MM.1S (cell line): ENCODE measurements at regions not wholly inside any gene's neighbourhood (a gene's known extent, or its start where the extent isn't known, plus 50 kb on each side); places are given as distances from the start of the nearest gene placed in this dataset.

Experiments used
- DNase-seq: peaks from one replicate; pipeline ENCODE4 v3.0.0-alpha.2; 2015
- H2AFZ ChIP-seq: fragments of 300-600 bp; sonication (generic); 2 replicates; pipeline ENCODE4 v1.6.0; 2016; ENCODE audit warnings: antibody characterized with exemption, low read length
- H3F3A ChIP-seq: fragments of 300-600 bp; sonication (generic); 2 replicates; pipeline ENCODE4 v1.6.1; 2016; ENCODE audit warnings: mild to moderate bottlenecking, antibody characterized with exemption, low read length, moderate library complexity, mixed read lengths; ENCODE audit not compliant: insufficient read depth
- H3K27ac ChIP-seq: fragments of 300-600 bp; sonication (generic); 2 replicates; pipeline ENCODE4 v1.5.1; 2016; ENCODE audit warnings: mild to moderate bottlenecking, low read length
- H3K27me3 ChIP-seq: fragments of 300-600 bp; sonication (generic); replicated peaks from 2 replicates; pipeline ENCODE4 v1.6.0; 2016; ENCODE audit warnings: low read length; ENCODE audit not compliant: insufficient read depth
- H3K36me3 ChIP-seq: fragments of 300-600 bp; sonication (generic); replicated peaks from 2 replicates; pipeline ENCODE4 v1.6.1; 2016; ENCODE audit warnings: mild to moderate bottlenecking, low read length, mixed read lengths; ENCODE audit not compliant: insufficient read depth
- H3K4me1 ChIP-seq: fragments of 300-600 bp; sonication (generic); 2 replicates; pipeline ENCODE4 v1.6.1; 2016; ENCODE audit warnings: low read length, mixed read lengths
- H3K4me2 ChIP-seq: fragments of 300-600 bp; sonication (generic); 2 replicates; pipeline ENCODE4 v1.6.0; 2016; ENCODE audit warnings: low read depth, low read length
- H3K4me3 ChIP-seq: fragments of 300-600 bp; sonication (generic); 2 replicates; pipeline ENCODE4 v1.5.1; 2016; ENCODE audit warnings: low read length, mixed read lengths
- H3K79me2 ChIP-seq: fragments of 300-600 bp; sonication (generic); 2 replicates; pipeline ENCODE4 v1.6.1; 2016; ENCODE audit warnings: mixed run types, low read length, mixed read lengths
- H3K9ac ChIP-seq: fragments of 300-600 bp; sonication (generic); 2 replicates; pipeline ENCODE4 v1.6.1; 2016; ENCODE audit warnings: low read length, mixed read lengths
- H3K9me2 ChIP-seq: fragments of 300-600 bp; sonication (generic); replicated peaks from 2 replicates; pipeline ENCODE4 v1.6.1; 2016; ENCODE audit warnings: mild to moderate bottlenecking, low read length, mixed read lengths; ENCODE audit not compliant: insufficient read depth
- H3K9me3 ChIP-seq: fragments of 300-600 bp; sonication (generic); replicated peaks from 2 replicates; pipeline ENCODE4 v1.6.1; 2016; ENCODE audit warnings: mild to moderate bottlenecking, low read length, mixed read lengths; ENCODE audit not compliant: insufficient read depth
- H4K20me1 ChIP-seq: fragments of 300-600 bp; sonication (generic); 2 replicates; pipeline ENCODE4 v1.6.1; 2016; ENCODE audit warnings: mild to moderate bottlenecking, low read length, moderate library complexity, mixed read lengths; ENCODE audit not compliant: insufficient read depth
- EZH2 ChIP-seq: fragments of 300-600 bp; sonication (generic); optimal IDR thresholded peaks from 2 replicates; pipeline ENCODE3; 2017; ENCODE audit warnings: low read depth, mild to moderate bottlenecking, antibody characterized with exemption, low read length, mixed read lengths
- EZH2phosphoT487 ChIP-seq: fragments of 300-600 bp; sonication (generic); IDR thresholded peaks from 2 replicates; pipeline ENCODE4 v1.6.1; 2018; ENCODE audit warnings: antibody characterized with exemption, low read length
- TF ChIP-seq, protein P1 (sequence below): fragments of 300-600 bp; sonication (generic); IDR thresholded peaks from 2 replicates; pipeline ENCODE4 v1.5.1; 2016; ENCODE audit warnings: antibody characterized with exemption, low read length, mixed read lengths

DNA sequence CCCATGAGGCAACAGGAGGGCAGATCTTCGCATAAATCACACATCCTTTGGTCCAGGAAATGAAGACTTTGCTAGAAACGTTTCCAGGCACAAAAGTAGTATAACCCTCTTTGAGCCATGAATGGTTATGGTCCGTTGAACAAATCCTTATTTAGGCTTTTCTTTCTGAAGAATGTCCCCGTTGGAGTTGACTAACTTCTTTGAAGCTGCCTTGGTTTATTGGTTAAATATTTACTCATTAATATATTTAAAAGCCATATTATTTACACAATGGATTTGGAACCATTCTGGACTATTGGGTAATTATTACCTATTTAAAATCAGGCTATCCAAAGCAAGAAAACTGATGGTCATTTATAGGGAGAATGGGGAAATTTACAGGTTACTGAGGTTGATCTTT, 347.6 kb upstream of the SLC30A5 start:
- no peak for DNase-seq
- Histone ChIP-seq H3F3A (no peaks in the 10 kb centered on the region), H3K9ac (no peak overlapping the region), H3K27ac (no peak overlapping the region), H3K4me1 (no peaks in the 10 kb centered on the region), H3K27me3 (no peaks in the 10 kb centered on the region), H3K9me3 (no peaks in the 10 kb centered on the region), H2AFZ (no peak overlapping the region), H3K36me3 (no peaks in the 10 kb centered on the region), H3K4me3 (no peak overlapping the region), H3K9me2 (no peaks in the 10 kb centered on the region), H3K4me2 (no peak overlapping the region), H3K79me2 (no peaks in the 10 kb centered on the region), H4K20me1 (no peaks in the 10 kb centered on the region)
- no peak for TF ChIP-seq EZH2phosphoT487
- TF ChIP-seq, protein P1, sequence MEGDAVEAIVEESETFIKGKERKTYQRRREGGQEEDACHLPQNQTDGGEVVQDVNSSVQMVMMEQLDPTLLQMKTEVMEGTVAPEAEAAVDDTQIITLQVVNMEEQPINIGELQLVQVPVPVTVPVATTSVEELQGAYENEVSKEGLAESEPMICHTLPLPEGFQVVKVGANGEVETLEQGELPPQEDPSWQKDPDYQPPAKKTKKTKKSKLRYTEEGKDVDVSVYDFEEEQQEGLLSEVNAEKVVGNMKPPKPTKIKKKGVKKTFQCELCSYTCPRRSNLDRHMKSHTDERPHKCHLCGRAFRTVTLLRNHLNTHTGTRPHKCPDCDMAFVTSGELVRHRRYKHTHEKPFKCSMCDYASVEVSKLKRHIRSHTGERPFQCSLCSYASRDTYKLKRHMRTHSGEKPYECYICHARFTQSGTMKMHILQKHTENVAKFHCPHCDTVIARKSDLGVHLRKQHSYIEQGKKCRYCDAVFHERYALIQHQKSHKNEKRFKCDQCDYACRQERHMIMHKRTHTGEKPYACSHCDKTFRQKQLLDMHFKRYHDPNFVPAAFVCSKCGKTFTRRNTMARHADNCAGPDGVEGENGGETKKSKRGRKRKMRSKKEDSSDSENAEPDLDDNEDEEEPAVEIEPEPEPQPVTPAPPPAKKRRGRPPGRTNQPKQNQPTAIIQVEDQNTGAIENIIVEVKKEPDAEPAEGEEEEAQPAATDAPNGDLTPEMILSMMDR, result no peak
- no peak for TF ChIP-seq EZH2

DNA sequence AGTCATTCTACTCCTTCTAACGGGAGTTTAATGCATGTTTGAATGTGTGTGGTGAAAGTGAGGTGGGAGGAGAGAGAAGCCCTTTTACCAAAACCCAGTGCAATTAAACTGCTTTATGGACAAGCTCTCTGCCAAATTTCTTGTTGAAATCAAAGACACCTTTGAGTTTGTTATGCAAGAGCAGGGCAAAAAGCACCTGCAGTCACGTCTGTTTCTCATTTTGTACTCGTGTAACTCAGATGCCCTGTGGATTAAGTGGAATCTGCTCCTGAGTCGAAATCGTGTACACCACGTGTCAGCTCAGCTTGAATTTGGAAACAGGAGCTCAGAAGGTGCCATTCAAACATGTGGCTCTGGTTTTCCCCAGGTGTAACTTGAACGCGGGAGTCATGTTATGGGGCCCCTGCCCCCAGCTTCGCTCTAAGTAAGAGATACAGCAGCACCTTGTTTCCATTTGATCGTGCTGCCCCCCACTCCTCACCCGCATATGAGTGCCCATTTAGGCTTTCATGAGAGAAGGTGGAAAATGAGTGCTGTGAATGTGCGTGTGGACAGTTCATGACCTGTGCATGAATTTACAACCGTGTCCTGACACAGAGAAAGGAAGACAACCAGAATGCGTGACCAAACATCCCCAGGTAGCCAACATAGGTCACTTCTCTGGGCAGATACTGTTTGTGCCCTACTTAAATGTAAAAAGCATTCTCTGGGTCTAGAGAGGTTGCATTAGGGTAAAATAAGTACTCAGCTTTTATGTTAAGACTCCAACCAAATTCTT, 347.0 kb upstream of the SLC30A5 start:
- Histone ChIP-seq H3K9ac (no peak overlapping the region), H3F3A (no peaks in the 10 kb centered on the region), H3K4me2 (no peak overlapping the region), H3K9me2 (no peaks in the 10 kb centered on the region), H3K27ac (no peak overlapping the region), H3K36me3 (no peaks in the 10 kb centered on the region), H3K27me3 (no peaks in the 10 kb centered on the region), H3K9me3 (no peaks in the 10 kb centered on the region), H4K20me1 (no peaks in the 10 kb centered on the region), H3K79me2 (no peaks in the 10 kb centered on the region), H2AFZ (no peak overlapping the region), H3K4me1 (no peaks in the 10 kb centered on the region), H3K4me3 (no peak overlapping the region)
- TF ChIP-seq, protein P1, result no peak
- TF ChIP-seq EZH2phosphoT487, result no peak
- TF ChIP-seq EZH2, result no peak
- no peak for DNase-seq

DNA sequence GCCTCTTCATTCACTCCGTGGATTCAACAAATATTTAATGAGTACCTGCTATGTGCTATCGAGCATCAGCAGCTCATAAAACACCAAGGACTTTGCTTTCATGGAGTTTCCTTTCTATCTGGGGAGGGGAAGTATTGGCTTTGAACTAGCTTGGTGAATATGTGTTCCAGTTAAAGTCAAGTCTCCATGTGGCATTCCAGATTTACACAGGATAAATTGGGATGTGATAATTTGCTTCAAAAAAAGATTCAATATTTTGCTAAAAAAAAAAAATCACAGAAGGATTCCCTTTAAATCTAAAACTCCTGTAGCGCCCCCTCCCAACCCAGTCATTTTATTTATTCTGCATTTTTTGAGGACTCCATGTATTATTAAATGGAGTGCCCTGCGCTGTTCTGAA, 346.3 kb upstream of the SLC30A5 start:
- Histone ChIP-seq H3K9me3 (no peaks in the 10 kb centered on the region), H3K4me2 (no peak overlapping the region), H3K4me3 (no peak overlapping the region), H3K27me3 (no peaks in the 10 kb centered on the region), H4K20me1 (no peaks in the 10 kb centered on the region), H3K36me3 (no peaks in the 10 kb centered on the region), H3K9ac (no peak overlapping the region), H3F3A (no peaks in the 10 kb centered on the region), H3K27ac (no peak overlapping the region), H3K9me2 (no peaks in the 10 kb centered on the region), H2AFZ (no peak overlapping the region), H3K79me2 (no peaks in the 10 kb centered on the region), H3K4me1 (no peaks in the 10 kb centered on the region)
- TF ChIP-seq, protein P1, result no peak
- no peak for TF ChIP-seq EZH2
- no peak for TF ChIP-seq EZH2phosphoT487
- no peak for DNase-seq
